ENCODE measurements at regions not wholly inside any gene's neighbourhood (a gene's known extent, or its start where the extent isn't known, plus 50 kb on each side); places are given as distances from the start of the nearest gene placed in this dataset.

DNA sequence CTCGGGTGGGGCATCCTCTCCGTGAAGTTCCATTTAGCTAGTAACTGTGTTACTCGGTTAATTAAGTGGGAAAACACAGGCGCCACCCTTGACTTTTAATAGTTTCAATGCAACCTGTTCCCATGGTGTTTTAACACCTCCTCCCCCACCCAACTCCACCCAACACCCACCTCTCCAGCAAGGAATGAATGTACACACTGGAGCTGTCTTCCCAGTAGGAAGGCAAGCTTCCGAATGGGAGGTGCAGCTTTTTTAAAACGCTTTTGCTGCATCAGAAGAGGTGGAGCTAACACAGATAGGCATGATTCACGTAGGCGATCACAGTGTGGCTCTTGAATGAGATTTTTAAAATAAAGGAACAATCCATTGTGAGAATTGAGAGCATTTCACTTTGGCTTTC is 73.8 kb upstream of the AGAP1 start:
- TF ChIP-seq POLR2A (IDR thresholded peaks at IDR 0.05; ENCODE audit: low read depth, low read length) (no peak), TAF1 (IDR thresholded peaks at IDR 0.05; ENCODE audit: low read depth, low read length) (no peak)

Measured in GM12891 (cell line).